ENCODE measurements at regions not wholly inside any gene's neighbourhood (a gene's known extent, or its start where the extent isn't known, plus 50 kb on each side); places are given as distances from the start of the nearest gene placed in this dataset.
A peak's percentile ranks its signal among the peaks of the same experiment; 100 is the strongest.

- TF ChIP-seq POLR2AphosphoS5 (IDR thresholded peaks at IDR 0.05; ENCODE audit: insufficient read depth in 1 of 2, low read depth in 1 of 2) (no peak), POLR2A (IDR thresholded peaks at IDR 0.05) (no peak)
- TF ChIP-seq, protein P1, sequence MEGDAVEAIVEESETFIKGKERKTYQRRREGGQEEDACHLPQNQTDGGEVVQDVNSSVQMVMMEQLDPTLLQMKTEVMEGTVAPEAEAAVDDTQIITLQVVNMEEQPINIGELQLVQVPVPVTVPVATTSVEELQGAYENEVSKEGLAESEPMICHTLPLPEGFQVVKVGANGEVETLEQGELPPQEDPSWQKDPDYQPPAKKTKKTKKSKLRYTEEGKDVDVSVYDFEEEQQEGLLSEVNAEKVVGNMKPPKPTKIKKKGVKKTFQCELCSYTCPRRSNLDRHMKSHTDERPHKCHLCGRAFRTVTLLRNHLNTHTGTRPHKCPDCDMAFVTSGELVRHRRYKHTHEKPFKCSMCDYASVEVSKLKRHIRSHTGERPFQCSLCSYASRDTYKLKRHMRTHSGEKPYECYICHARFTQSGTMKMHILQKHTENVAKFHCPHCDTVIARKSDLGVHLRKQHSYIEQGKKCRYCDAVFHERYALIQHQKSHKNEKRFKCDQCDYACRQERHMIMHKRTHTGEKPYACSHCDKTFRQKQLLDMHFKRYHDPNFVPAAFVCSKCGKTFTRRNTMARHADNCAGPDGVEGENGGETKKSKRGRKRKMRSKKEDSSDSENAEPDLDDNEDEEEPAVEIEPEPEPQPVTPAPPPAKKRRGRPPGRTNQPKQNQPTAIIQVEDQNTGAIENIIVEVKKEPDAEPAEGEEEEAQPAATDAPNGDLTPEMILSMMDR (IDR thresholded peaks at IDR 0.05) = no peak
- Histone ChIP-seq H3K27me3 (no peaks in the 10 kb centered on the region), H3K4me3 (no peak overlapping the region), H3K9me3 (no peaks in the 10 kb centered on the region), H3K27ac (no peak overlapping the region), H3K4me1 (no peaks in the 10 kb centered on the region), H3K36me3 (no peaks in the 10 kb centered on the region)
- DNase-seq (ENCODE audit: extremely low spot score in 2 of 2) = peak; percentile 55 to 69
- intact Hi-C loops (cut with DNase I) = no loop called here
Measured at GRCh38 chr2:64383881-64384280, 70.1 kb upstream of the LGALSL start.

GRCh38 chr2:64386676-64387075 is 67.3 kb upstream of the LGALSL start:
- peak in 1 of 2 donors; percentile 42 for DNase-seq (ENCODE audit: extremely low spot score in 2 of 2)
- Histone ChIP-seq H3K27me3 (no peaks in the 10 kb centered on the region), H3K36me3 (no peaks in the 10 kb centered on the region), H3K4me1 (no peaks in the 10 kb centered on the region), H3K9me3 (no peaks in the 10 kb centered on the region), H3K4me3 (no peak overlapping the region), H3K27ac (no peak overlapping the region)
- TF ChIP-seq, protein P1 (IDR thresholded peaks at IDR 0.05) = no peak
- TF ChIP-seq POLR2AphosphoS5 (IDR thresholded peaks at IDR 0.05; ENCODE audit: insufficient read depth in 1 of 2, low read depth in 1 of 2) (no peak), POLR2A (IDR thresholded peaks at IDR 0.05) (no peak)
- intact Hi-C loops (cut with DNase I) = no loop called here

- H3K27ac ChIP-seq = no peak overlapping the region
- intact Hi-C loops (cut with DNase I) = no loop called here
- no peaks in the 10 kb centered on the region for H3K9me3 ChIP-seq
- no peaks in the 10 kb centered on the region for H3K4me1 ChIP-seq
- no peak for DNase-seq (ENCODE audit: extremely low spot score in 2 of 2)
- no peak for TF ChIP-seq POLR2AphosphoS5 (IDR thresholded peaks at IDR 0.05; ENCODE audit: insufficient read depth in 1 of 2, low read depth in 1 of 2)
- no peak for TF ChIP-seq POLR2A (IDR thresholded peaks at IDR 0.05)
- TF ChIP-seq, protein P1 (IDR thresholded peaks at IDR 0.05) = no peak
- H3K27me3 ChIP-seq = no peaks in the 10 kb centered on the region
- no peaks in the 10 kb centered on the region for H3K36me3 ChIP-seq
- no peak overlapping the region for H3K4me3 ChIP-seq
Measured at GRCh38 chr2:64390586-64390985, 63.4 kb upstream of the LGALSL start.

DNA sequence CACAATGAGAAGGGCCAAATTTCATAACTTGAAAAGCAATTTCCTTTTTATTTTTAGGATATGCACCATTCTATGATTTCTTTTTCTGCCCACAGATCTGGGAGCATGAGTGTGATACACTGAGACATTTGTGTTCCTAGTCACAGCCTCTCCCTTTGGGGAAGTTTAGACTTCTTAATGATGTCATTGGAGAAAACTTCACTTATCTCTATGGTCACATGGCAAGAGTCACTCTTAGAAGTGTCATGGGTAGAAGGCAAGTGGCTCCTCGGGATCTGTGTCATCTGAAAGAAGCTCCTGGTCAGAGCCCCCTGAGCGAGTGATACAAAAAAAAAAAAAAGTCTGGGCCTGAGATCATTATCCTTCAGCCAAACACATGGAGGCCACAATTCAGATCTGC is 62.5 kb upstream of the LGALSL start:
- DNase-seq (ENCODE audit: extremely low spot score in 2 of 2) = peak in 1 of 2 donors; percentile 6
- Histone ChIP-seq H3K4me1 (no peaks in the 10 kb centered on the region), H3K27me3 (no peaks in the 10 kb centered on the region), H3K27ac (no peak overlapping the region), H3K9me3 (no peaks in the 10 kb centered on the region), H3K4me3 (no peak overlapping the region), H3K36me3 (no peaks in the 10 kb centered on the region)
- intact Hi-C loops (cut with DNase I) = no loop called here
- TF ChIP-seq, protein P1 (IDR thresholded peaks at IDR 0.05) = no peak
- TF ChIP-seq POLR2A (IDR thresholded peaks at IDR 0.05) = no peak
- no peak for TF ChIP-seq POLR2AphosphoS5 (IDR thresholded peaks at IDR 0.05; ENCODE audit: insufficient read depth in 1 of 2, low read depth in 1 of 2)

DNA sequence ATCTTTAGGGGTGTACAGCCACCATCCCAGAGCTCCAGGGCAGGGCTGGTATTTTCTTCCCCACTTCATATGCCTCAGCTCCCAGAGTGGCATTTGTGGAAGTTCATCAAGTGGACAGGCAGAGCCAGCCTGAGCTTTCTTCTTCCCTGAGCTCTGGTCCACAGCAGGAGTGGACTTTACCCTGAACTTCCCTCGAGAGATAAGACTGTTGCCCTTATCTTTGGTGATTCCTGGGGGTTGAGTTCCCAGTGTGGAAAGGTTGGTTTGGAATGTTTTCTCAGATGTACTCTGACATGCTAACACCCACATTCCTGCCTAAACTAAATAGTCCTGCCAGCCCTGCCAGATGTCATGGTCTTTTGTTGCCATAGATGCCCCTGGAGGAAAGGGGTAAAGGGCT is 62.0 kb upstream of the LGALSL start:
- Histone ChIP-seq H3K9me3 (no peaks in the 10 kb centered on the region), H3K4me3 (no peak overlapping the region), H3K4me1 (no peaks in the 10 kb centered on the region), H3K36me3 (no peaks in the 10 kb centered on the region), H3K27me3 (no peaks in the 10 kb centered on the region), H3K27ac (no peak overlapping the region)
- peak; percentile 40 to 65 for DNase-seq (ENCODE audit: extremely low spot score in 2 of 2)
- TF ChIP-seq, protein P1 (IDR thresholded peaks at IDR 0.05) = no peak
- TF ChIP-seq POLR2A (IDR thresholded peaks at IDR 0.05) (no peak), POLR2AphosphoS5 (IDR thresholded peaks at IDR 0.05; ENCODE audit: insufficient read depth in 1 of 2, low read depth in 1 of 2) (no peak)
- intact Hi-C loops (cut with DNase I) = no loop called here
